Effector memory CD8-positive, alpha-beta T cell (primary cell): ENCODE measurements at regions not wholly inside any gene's neighbourhood (a gene's known extent, or its start where the extent isn't known, plus 50 kb on each side); places are given as distances from the start of the nearest gene placed in this dataset.

ENCODE experiments used
- ATAC-seq: fragments of 150-1000 bp; cut with Tn5 transposase; replicated peaks from 2 replicates; pipeline ENCODE4 v1.10.0; 2021; ENCODE audit warnings: mild to moderate bottlenecking, moderate library complexity
- DNase-seq, 3 experiments: peaks; one replicate each; pipeline ENCODE4 v3.0.0; 2021
- H3K27ac Mint-ChIP-seq, 2 donors: one replicate each; pipeline ENCODE4 v1.8.0; 2022; ENCODE audit warnings: mild to moderate bottlenecking in 2 of 2, mixed read lengths in 2 of 2, moderate library complexity in 2 of 2
- H3K27me3 Mint-ChIP-seq, 2 donors: one replicate each; pipeline ENCODE4 v1.8.0; 2022; ENCODE audit warnings: mixed read lengths in 2 of 2
- H3K36me3 Mint-ChIP-seq: one replicate; pipeline ENCODE4 v1.8.0; 2022; ENCODE audit warnings: mild to moderate bottlenecking, moderate library complexity, mixed read lengths; ENCODE audit not compliant: insufficient read depth
- H3K4me1 Mint-ChIP-seq, 2 donors: one replicate each; pipeline ENCODE4 v1.8.0; 2022; ENCODE audit warnings: low read depth in 2 of 2, mixed read lengths in 2 of 2
- H3K4me3 Mint-ChIP-seq, 2 donors: one replicate each; pipeline ENCODE4 v1.8.0; 2022; ENCODE audit warnings: mild to moderate bottlenecking in 2 of 2, mixed read lengths in 2 of 2, moderate library complexity in 2 of 2
- H3K9me3 Mint-ChIP-seq, 2 donors: one replicate each; pipeline ENCODE4 v1.8.0; 2022; ENCODE audit warnings: mixed read lengths in 2 of 2

GRCh38 chr3:35498506-35499210 is 140.7 kb upstream of the ARPP21 start:
- Mint-ChIP-seq H3K36me3 (no peaks in the 10 kb centered on the region), H3K27ac (no peak overlapping the region), H3K27me3 (no peaks in the 10 kb centered on the region), H3K9me3 (peaks cover 7 to 10% of the 10 kb centered on the region in 2 donors), H3K4me1 (no peaks in the 10 kb centered on the region), H3K4me3 (no peak overlapping the region)
- ATAC-seq (no peak), DNase-seq (no peak)

- no peak for DNase-seq
- ATAC-seq = no peak
- Mint-ChIP-seq H3K36me3 (no peaks in the 10 kb centered on the region), H3K4me3 (no peak overlapping the region), H3K27ac (no peak overlapping the region), H3K27me3 (no peaks in the 10 kb centered on the region), H3K4me1 (no peaks in the 10 kb centered on the region), H3K9me3 (peaks cover 8 to 9% of the 10 kb centered on the region in 2 donors)
Observed at GRCh38 chr3:35500641-35501350, 138.5 kb upstream of the ARPP21 start.

- DNase-seq (no peak), ATAC-seq (no peak)
- H3K4me1 Mint-ChIP-seq = no peaks in the 10 kb centered on the region
- peaks cover 16 to 18% of the 10 kb centered on the region in 2 donors for H3K9me3 Mint-ChIP-seq
- no peaks in the 10 kb centered on the region for H3K27me3 Mint-ChIP-seq
- H3K36me3 Mint-ChIP-seq = no peaks in the 10 kb centered on the region
- H3K27ac Mint-ChIP-seq = no peak overlapping the region
- no peak overlapping the region for H3K4me3 Mint-ChIP-seq
Observed at GRCh38 chr3:35502699-35503098, 136.6 kb upstream of the ARPP21 start.

- Mint-ChIP-seq H3K27ac (no peak overlapping the region), H3K4me3 (no peak overlapping the region), H3K9me3 (peaks cover 9 to 18% of the 10 kb centered on the region in 2 donors), H3K27me3 (no peaks in the 10 kb centered on the region), H3K4me1 (no peaks in the 10 kb centered on the region), H3K36me3 (no peaks in the 10 kb centered on the region)
- ATAC-seq (no peak), DNase-seq (no peak)
Observed at GRCh38 chr3:35505181-35505580, 134.1 kb upstream of the ARPP21 start.

- Mint-ChIP-seq H3K4me1 (no peaks in the 10 kb centered on the region), H3K4me3 (no peak overlapping the region), H3K27ac (no peak overlapping the region), H3K36me3 (no peaks in the 10 kb centered on the region), H3K9me3 (peaks cover 10 to 16% of the 10 kb centered on the region in 2 donors), H3K27me3 (no peaks in the 10 kb centered on the region)
- no peak for ATAC-seq
- no peak for DNase-seq
Observed at GRCh38 chr3:35505772-35506171, 133.6 kb upstream of the ARPP21 start.

- Mint-ChIP-seq H3K9me3 (peaks cover 11 to 13% of the 10 kb centered on the region in 2 donors), H3K4me1 (no peaks in the 10 kb centered on the region)
Observed at GRCh38 chr3:35519936-35520335, 119.4 kb upstream of the ARPP21 start.

GRCh38 chr3:35521196-35521595 is 118.1 kb upstream of the ARPP21 start:
- H3K27me3 Mint-ChIP-seq = no peaks in the 10 kb centered on the region
- ATAC-seq (no peak), DNase-seq (no peak)
- peaks cover 11 to 13% of the 10 kb centered on the region in 2 donors for H3K9me3 Mint-ChIP-seq
- H3K27ac Mint-ChIP-seq = no peak overlapping the region
- no peaks in the 10 kb centered on the region for H3K36me3 Mint-ChIP-seq
- no peaks in the 10 kb centered on the region for H3K4me1 Mint-ChIP-seq
- H3K4me3 Mint-ChIP-seq = no peak overlapping the region

More at GRCh38 chr3:35519936-35520335, 119.4 kb upstream of the ARPP21 start:
- Mint-ChIP-seq H3K27me3 (no peaks in the 10 kb centered on the region), H3K27ac (no peak overlapping the region), H3K4me3 (no peak overlapping the region), H3K36me3 (no peaks in the 10 kb centered on the region)
- ATAC-seq = no peak
- DNase-seq = no peak

- H3K4me1 Mint-ChIP-seq = no peaks in the 10 kb centered on the region
- H3K9me3 Mint-ChIP-seq = peaks cover 6 to 9% of the 10 kb centered on the region in 2 donors
- no peak overlapping the region for H3K4me3 Mint-ChIP-seq
- no peak overlapping the region for H3K27ac Mint-ChIP-seq
- ATAC-seq (no peak), DNase-seq (no peak)
- no peaks in the 10 kb centered on the region for H3K27me3 Mint-ChIP-seq
- no peaks in the 10 kb centered on the region for H3K36me3 Mint-ChIP-seq
Observed at GRCh38 chr3:35522450-35522849, 116.9 kb upstream of the ARPP21 start.

- H3K4me3 Mint-ChIP-seq = no peak overlapping the region
- ATAC-seq = no peak
- no peak for DNase-seq
- H3K27me3 Mint-ChIP-seq = no peaks in the 10 kb centered on the region
- H3K9me3 Mint-ChIP-seq = peaks cover under 1 to 7% of the 10 kb centered on the region in 2 donors
- H3K36me3 Mint-ChIP-seq = no peaks in the 10 kb centered on the region
- H3K27ac Mint-ChIP-seq = no peak overlapping the region
- H3K4me1 Mint-ChIP-seq = no peaks in the 10 kb centered on the region
Observed at GRCh38 chr3:35523074-35523473, 116.3 kb upstream of the ARPP21 start.

GRCh38 chr3:35523838-35524237 is 115.5 kb upstream of the ARPP21 start:
- Mint-ChIP-seq H3K27ac (no peak overlapping the region), H3K36me3 (no peaks in the 10 kb centered on the region), H3K4me1 (no peaks in the 10 kb centered on the region), H3K9me3 (peaks cover 0 to 7% of the 10 kb centered on the region in 2 donors), H3K4me3 (no peak overlapping the region), H3K27me3 (no peaks in the 10 kb centered on the region)
- DNase-seq = no peak
- no peak for ATAC-seq

GRCh38 chr3:35524856-35525255 is 114.5 kb upstream of the ARPP21 start:
- Mint-ChIP-seq H3K9me3 (peaks cover 6 to 9% of the 10 kb centered on the region in 2 donors), H3K36me3 (no peaks in the 10 kb centered on the region), H3K27me3 (no peaks in the 10 kb centered on the region), H3K4me1 (no peaks in the 10 kb centered on the region), H3K27ac (no peak overlapping the region), H3K4me3 (no peak overlapping the region)
- ATAC-seq = no peak
- DNase-seq = no peak

- no peaks in the 10 kb centered on the region for H3K4me1 Mint-ChIP-seq
- no peak overlapping the region for H3K27ac Mint-ChIP-seq
- H3K4me3 Mint-ChIP-seq = no peak overlapping the region
- H3K9me3 Mint-ChIP-seq = peaks cover 5 to 6% of the 10 kb centered on the region in 2 donors
- no peaks in the 10 kb centered on the region for H3K27me3 Mint-ChIP-seq
- DNase-seq = no peak
- no peaks in the 10 kb centered on the region for H3K36me3 Mint-ChIP-seq
- no peak for ATAC-seq
Observed at GRCh38 chr3:35528728-35529127, 110.6 kb upstream of the ARPP21 start.

GRCh38 chr3:35529337-35529736 is 110.0 kb upstream of the ARPP21 start:
- Mint-ChIP-seq H3K36me3 (no peaks in the 10 kb centered on the region), H3K4me1 (no peaks in the 10 kb centered on the region), H3K27me3 (no peaks in the 10 kb centered on the region), H3K4me3 (no peak overlapping the region), H3K27ac (no peak overlapping the region), H3K9me3 (peaks cover 5 to 6% of the 10 kb centered on the region in 2 donors)
- ATAC-seq (no peak), DNase-seq (no peak)

- H3K27me3 Mint-ChIP-seq = no peaks in the 10 kb centered on the region
- no peaks in the 10 kb centered on the region for H3K4me1 Mint-ChIP-seq
- no peaks in the 10 kb centered on the region for H3K36me3 Mint-ChIP-seq
- H3K4me3 Mint-ChIP-seq = no peak overlapping the region
- peaks cover 6 to 15% of the 10 kb centered on the region in 2 donors for H3K9me3 Mint-ChIP-seq
- DNase-seq (no peak), ATAC-seq (no peak)
- H3K27ac Mint-ChIP-seq = no peak overlapping the region
Observed at GRCh38 chr3:35537265-35537664, 102.1 kb upstream of the ARPP21 start.
